ENCODE measurements at regions not wholly inside any gene's neighbourhood (a gene's known extent, or its start where the extent isn't known, plus 50 kb on each side); places are given as distances from the start of the nearest gene placed in this dataset. TPM values are rescaled to one million over a fixed set of nuclear protein-coding genes. Genes with fewer than 3 reads are reported as not detected.
A peak's percentile ranks its signal among the peaks of the same experiment; 100 is the strongest.

- 85 to 93% (median 90%) methylated on average over 2 of the region's 2 CpGs for WGBS, 3 donors
- Histone ChIP-seq H3K27me3 (no peaks in the 10 kb centered on the region), H3K4me3 (no peak overlapping the region), H3K36me3 (no peaks in the 10 kb centered on the region), H3K9me3 (no peaks in the 10 kb centered on the region), H3K27ac (no peak overlapping the region), H3K4me1 (ENCODE audit: insufficient read depth) (no peaks in the 10 kb centered on the region)
- DNase-seq, result no peak
- TF ChIP-seq CTCF (IDR thresholded peaks at IDR 0.05) (no peak), POLR2A (IDR thresholded peaks at IDR 0.05) (no peak), EP300 (IDR thresholded peaks at IDR 0.05) (no peak)
- intact Hi-C loops (cut with DNase I), result no loop called here
Measured at GRCh38 chr11:30172158-30172557, 58.7 kb upstream of the FSHB start.

DNA sequence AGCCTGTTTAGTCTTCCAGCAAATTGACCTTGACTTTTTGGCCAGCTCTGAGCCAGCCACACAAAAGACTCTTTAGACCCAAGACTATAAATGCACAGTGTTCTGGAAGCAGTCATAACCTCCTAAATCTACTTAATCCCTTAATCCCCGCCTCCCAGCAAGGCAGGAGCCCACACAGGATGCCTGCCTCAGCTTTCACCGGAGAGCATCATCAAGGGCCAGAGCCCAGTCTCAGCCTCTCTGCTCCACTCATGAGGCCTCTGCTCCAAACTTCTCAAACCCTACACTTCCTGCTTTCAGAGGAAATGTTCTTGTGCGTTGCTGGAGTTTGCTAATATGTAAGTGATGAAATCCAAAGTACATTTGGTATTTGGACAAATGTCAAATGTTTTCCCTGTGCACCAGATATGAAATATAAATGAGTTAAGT is 57.9 kb upstream of the FSHB start:
- H3K4me1 ChIP-seq (ENCODE audit: insufficient read depth), result no peaks in the 10 kb centered on the region
- intact Hi-C loops (cut with DNase I), result no loop called here
- H3K27me3 ChIP-seq, result no peaks in the 10 kb centered on the region
- no peak for TF ChIP-seq EP300 (IDR thresholded peaks at IDR 0.05)
- no peaks in the 10 kb centered on the region for H3K36me3 ChIP-seq
- DNase-seq, result peak in 2 of 5 donors; percentile 15 to 34
- no peak overlapping the region for H3K27ac ChIP-seq
- no peaks in the 10 kb centered on the region for H3K9me3 ChIP-seq
- WGBS, 3 donors, result 10 to 14% (median 13%) methylated on average over 3 of the region's 3 CpGs
- no peak overlapping the region for H3K4me3 ChIP-seq

DNA sequence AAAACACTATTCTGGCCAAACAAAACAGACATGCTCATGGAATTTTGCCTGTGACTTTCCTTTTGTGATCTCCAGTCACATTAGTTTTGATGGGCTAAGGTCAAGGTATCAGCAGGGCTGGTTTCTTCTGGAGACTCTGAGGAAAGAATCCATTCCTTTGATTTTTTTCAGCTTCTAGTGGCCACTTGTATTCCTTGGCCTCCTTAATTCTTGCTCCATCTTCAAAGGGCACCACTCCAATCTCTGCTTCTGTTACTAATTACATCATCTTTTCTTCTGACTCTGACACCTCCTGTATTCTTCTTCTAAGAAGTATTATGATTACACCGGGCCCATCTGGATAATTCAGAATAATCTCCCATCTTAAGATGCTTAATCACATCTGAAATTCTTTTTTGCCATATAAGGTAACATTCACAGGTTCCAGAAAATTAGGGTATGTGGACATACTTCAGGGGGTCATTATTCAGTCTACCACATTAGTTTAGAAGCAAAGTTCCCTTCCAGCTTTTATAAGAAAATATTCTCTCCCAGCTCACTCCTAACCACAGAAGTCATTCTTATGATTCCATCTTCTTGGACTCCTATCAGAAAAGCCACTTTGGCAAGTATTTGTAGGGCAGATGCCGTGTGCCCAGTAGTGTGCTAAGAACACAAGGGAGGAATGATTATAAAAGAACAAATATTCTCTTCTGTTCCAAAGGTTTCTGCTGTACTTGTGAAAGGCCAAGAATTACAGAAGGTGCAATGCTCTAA is 56.4 kb upstream of the FSHB start:
- no peak for TF ChIP-seq POLR2A (IDR thresholded peaks at IDR 0.05)
- no peak for TF ChIP-seq CTCF (IDR thresholded peaks at IDR 0.05)
- TF ChIP-seq EP300 (IDR thresholded peaks at IDR 0.05), result no peak
- Histone ChIP-seq H3K27ac (no peak overlapping the region), H3K36me3 (no peaks in the 10 kb centered on the region), H3K4me1 (ENCODE audit: insufficient read depth) (no peaks in the 10 kb centered on the region), H3K9me3 (no peaks in the 10 kb centered on the region), H3K27me3 (no peaks in the 10 kb centered on the region), H3K4me3 (no peak overlapping the region)
- WGBS, 3 donors, result 25 to 39% (median 34%) methylated on average over 2 of the region's 2 CpGs
- intact Hi-C loops (cut with DNase I), result no loop called here
- no peak for DNase-seq

Small RNA genes lying in the stretch of these regions (small RNA-seq; reads per million reads assigned to genes)
- gene AL358944.1, result not detected
